AG09319 (cell line): ENCODE measurements at regions not wholly inside any gene's neighbourhood (a gene's known extent, or its start where the extent isn't known, plus 50 kb on each side); places are given as distances from the start of the nearest gene placed in this dataset.

ENCODE experiments used
- DNase-seq: peaks from one replicate; pipeline ENCODE4 v3.0.0-alpha.2; 2010; ENCODE audit warnings: low read depth; ENCODE audit errors: extremely low read depth
- TF ChIP-seq, protein P1 (sequence below): IDR thresholded peaks from 2 replicates; pipeline ENCODE4 v1.5.1; 2011; ENCODE audit warnings: low read depth, mild to moderate bottlenecking, inconsistent platforms, low read length, moderate library complexity

- TF ChIP-seq, protein P1, sequence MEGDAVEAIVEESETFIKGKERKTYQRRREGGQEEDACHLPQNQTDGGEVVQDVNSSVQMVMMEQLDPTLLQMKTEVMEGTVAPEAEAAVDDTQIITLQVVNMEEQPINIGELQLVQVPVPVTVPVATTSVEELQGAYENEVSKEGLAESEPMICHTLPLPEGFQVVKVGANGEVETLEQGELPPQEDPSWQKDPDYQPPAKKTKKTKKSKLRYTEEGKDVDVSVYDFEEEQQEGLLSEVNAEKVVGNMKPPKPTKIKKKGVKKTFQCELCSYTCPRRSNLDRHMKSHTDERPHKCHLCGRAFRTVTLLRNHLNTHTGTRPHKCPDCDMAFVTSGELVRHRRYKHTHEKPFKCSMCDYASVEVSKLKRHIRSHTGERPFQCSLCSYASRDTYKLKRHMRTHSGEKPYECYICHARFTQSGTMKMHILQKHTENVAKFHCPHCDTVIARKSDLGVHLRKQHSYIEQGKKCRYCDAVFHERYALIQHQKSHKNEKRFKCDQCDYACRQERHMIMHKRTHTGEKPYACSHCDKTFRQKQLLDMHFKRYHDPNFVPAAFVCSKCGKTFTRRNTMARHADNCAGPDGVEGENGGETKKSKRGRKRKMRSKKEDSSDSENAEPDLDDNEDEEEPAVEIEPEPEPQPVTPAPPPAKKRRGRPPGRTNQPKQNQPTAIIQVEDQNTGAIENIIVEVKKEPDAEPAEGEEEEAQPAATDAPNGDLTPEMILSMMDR = no peak
- no peak for DNase-seq
These were observed 230.9 kb upstream of the MAGI2 start for GRCh38 chr7:79684384-79684783.

DNA sequence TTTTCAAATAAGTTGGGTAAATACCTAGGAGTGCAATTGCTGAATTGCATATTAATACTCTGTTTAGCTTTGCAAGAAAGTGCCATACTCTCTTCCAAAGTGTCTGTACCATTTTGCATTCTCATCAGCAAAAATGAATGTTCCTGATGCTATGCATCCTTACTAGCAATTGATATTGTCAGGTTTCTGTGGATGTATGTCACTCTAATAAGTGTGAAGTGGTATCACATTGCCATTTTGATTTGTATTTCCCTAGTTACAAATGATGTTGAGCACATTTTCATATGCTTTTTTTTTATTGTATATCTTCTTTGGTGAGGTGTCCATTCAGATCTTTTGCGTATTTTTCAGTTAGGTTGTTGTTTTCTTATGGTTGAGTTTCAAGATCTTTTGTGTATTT, 230.4 kb upstream of the MAGI2 start:
- TF ChIP-seq, protein P1 = no peak
- no peak for DNase-seq

GRCh38 chr7:79683185-79683890, 229.9 kb upstream of the MAGI2 start:
- no peak for DNase-seq
- TF ChIP-seq, protein P1 = no peak

DNA sequence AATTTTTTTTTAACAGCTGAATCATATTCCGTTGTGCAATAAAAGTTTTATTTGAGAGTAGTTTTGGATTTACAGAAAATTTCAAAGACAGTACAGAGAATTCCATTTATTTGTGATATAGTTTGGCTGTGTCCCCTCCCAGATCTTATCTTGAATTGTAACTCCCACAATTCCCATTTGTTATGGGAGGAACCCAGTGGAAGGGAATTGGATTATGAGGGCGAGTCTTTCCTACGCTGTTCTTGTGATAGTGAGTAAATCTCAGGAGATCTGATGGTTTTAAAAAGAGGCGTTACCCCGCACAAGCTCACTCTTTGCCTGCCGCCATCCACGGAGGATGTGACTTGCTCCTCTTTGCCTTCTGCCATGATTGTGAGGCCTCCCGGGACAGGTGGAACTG, 228.0 kb upstream of the MAGI2 start:
- TF ChIP-seq, protein P1 = no peak
- DNase-seq = no peak

GRCh38 chr7:79673969-79674368, 220.5 kb upstream of the MAGI2 start:
- TF ChIP-seq, protein P1 = no peak

GRCh38 chr7:79673421-79673820, 220.0 kb upstream of the MAGI2 start:
- TF ChIP-seq, protein P1 = no peak
- no peak for DNase-seq

More at GRCh38 chr7:79673969-79674368, 220.5 kb upstream of the MAGI2 start:
- DNase-seq = no peak

DNA sequence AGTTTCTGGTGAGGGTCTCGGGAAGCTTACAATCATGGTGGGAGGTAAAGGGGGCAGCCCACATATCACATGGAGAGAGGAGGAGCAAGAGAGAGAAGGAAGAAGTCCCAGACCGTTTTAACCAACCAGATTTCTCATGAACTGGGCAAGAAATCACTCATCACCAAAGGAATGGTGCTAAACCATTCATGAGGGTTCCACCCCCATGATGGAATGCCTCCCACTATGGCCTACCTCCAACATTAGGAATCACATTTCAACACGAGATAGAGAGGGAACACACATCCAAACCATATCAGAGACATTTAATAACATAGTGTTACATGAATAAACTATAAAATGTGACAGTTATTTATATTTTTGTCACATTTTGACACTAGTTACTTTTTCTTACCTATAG, 214.8 kb upstream of the MAGI2 start:
- DNase-seq = no peak
- TF ChIP-seq, protein P1 = no peak
